ENCODE measurements at regions not wholly inside any gene's neighbourhood (a gene's known extent, or its start where the extent isn't known, plus 50 kb on each side); places are given as distances from the start of the nearest gene placed in this dataset.

GRCh38 chr3:5951026-5951425, 763.5 kb downstream of the EDEM1 start:
- 85 to 90% methylated on average over 3 of the region's 3 CpGs for WGBS, 2 donors
- intact Hi-C loops (cut with DNase I), result no loop called here
- TF ChIP-seq EP300 (IDR thresholded peaks at IDR 0.05), result no peak
- TF ChIP-seq POLR2AphosphoS5 (IDR thresholded peaks at IDR 0.05), result no peak
- TF ChIP-seq, protein P1, sequence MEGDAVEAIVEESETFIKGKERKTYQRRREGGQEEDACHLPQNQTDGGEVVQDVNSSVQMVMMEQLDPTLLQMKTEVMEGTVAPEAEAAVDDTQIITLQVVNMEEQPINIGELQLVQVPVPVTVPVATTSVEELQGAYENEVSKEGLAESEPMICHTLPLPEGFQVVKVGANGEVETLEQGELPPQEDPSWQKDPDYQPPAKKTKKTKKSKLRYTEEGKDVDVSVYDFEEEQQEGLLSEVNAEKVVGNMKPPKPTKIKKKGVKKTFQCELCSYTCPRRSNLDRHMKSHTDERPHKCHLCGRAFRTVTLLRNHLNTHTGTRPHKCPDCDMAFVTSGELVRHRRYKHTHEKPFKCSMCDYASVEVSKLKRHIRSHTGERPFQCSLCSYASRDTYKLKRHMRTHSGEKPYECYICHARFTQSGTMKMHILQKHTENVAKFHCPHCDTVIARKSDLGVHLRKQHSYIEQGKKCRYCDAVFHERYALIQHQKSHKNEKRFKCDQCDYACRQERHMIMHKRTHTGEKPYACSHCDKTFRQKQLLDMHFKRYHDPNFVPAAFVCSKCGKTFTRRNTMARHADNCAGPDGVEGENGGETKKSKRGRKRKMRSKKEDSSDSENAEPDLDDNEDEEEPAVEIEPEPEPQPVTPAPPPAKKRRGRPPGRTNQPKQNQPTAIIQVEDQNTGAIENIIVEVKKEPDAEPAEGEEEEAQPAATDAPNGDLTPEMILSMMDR (IDR thresholded peaks at IDR 0.05), result no peak
- TF ChIP-seq POLR2A (IDR thresholded peaks at IDR 0.05), result no peak
- no peaks in the 10 kb centered on the region for H3K27me3 ChIP-seq
- no peaks in the 10 kb centered on the region for H3K36me3 ChIP-seq
- DNase-seq, result no peak
- no peak overlapping the region for H3K4me3 ChIP-seq
- no peaks in the 10 kb centered on the region for H3K4me1 ChIP-seq
- peaks cover 0 to 3% (median 0%) of the 10 kb centered on the region in 4 donors for H3K9me3 ChIP-seq
- H3K27ac ChIP-seq, result no peak overlapping the region

- 73 to 75% methylated on average over 5 of the region's 5 CpGs for WGBS, 2 donors
- Histone ChIP-seq H3K36me3 (no peaks in the 10 kb centered on the region), H3K9me3 (no peaks in the 10 kb centered on the region)
These were observed 785.1 kb downstream of the EDEM1 start for GRCh38 chr3:5972586-5972985.

GRCh38 chr3:5974630-5975322, 787.3 kb downstream of the EDEM1 start:
- no peaks in the 10 kb centered on the region for H3K9me3 ChIP-seq
- no peaks in the 10 kb centered on the region for H3K4me1 ChIP-seq
- H3K27ac ChIP-seq, result no peak overlapping the region
- H3K4me3 ChIP-seq, result no peak overlapping the region
- intact Hi-C loops (cut with DNase I), result no loop called here
- 73 to 82% methylated on average over 3 of the region's 3 CpGs for WGBS, 2 donors
- no peaks in the 10 kb centered on the region for H3K27me3 ChIP-seq
- no peaks in the 10 kb centered on the region for H3K36me3 ChIP-seq
- no peak for DNase-seq
- TF ChIP-seq, protein P1 (IDR thresholded peaks at IDR 0.05), result no peak
- TF ChIP-seq POLR2AphosphoS5 (IDR thresholded peaks at IDR 0.05), result no peak
- TF ChIP-seq EP300 (IDR thresholded peaks at IDR 0.05), result no peak
- TF ChIP-seq POLR2A (IDR thresholded peaks at IDR 0.05), result no peak

More at GRCh38 chr3:5972586-5972985, 785.1 kb downstream of the EDEM1 start:
- no peak for TF ChIP-seq EP300 (IDR thresholded peaks at IDR 0.05)
- no peak for TF ChIP-seq POLR2AphosphoS5 (IDR thresholded peaks at IDR 0.05)
- no peak for TF ChIP-seq POLR2A (IDR thresholded peaks at IDR 0.05)
- TF ChIP-seq, protein P1 (IDR thresholded peaks at IDR 0.05), result no peak
- H3K4me3 ChIP-seq, result no peak overlapping the region
- H3K27me3 ChIP-seq, result no peaks in the 10 kb centered on the region
- no peak overlapping the region for H3K27ac ChIP-seq
- no peak for DNase-seq
- H3K4me1 ChIP-seq, result no peaks in the 10 kb centered on the region
- intact Hi-C loops (cut with DNase I), result no loop called here

DNA sequence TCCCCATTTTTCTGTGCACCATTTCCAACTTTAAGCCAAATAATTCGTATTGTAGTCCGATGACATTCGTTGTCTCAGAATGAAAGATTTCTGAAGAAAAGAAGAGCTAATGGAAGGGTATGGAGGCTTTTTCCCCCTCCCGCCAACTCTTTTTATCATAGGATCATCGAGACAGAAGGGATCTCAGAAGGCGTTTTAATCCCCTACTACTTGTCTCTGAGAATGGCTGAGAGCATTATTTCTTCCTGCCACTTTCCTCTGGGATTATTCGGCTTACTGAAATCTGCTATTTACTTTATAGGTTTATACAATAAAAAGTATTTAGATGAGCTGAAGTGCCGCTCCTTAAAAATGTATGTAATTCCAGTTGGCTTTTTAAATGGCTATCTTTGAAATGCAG, 789.8 kb downstream of the EDEM1 start:
- Histone ChIP-seq H3K36me3 (no peaks in the 10 kb centered on the region), H3K27me3 (no peaks in the 10 kb centered on the region), H3K9me3 (peaks cover 0 to 5% (median 0%) of the 10 kb centered on the region in 4 donors), H3K4me3 (no peak overlapping the region), H3K4me1 (no peaks in the 10 kb centered on the region), H3K27ac (no peak overlapping the region)
- WGBS, 2 donors, result 85 to 86% methylated on average over 8 of the region's 8 CpGs
- DNase-seq, result no peak
- no peak for TF ChIP-seq POLR2AphosphoS5 (IDR thresholded peaks at IDR 0.05)
- no peak for TF ChIP-seq POLR2A (IDR thresholded peaks at IDR 0.05)
- TF ChIP-seq EP300 (IDR thresholded peaks at IDR 0.05), result no peak
- TF ChIP-seq, protein P1 (IDR thresholded peaks at IDR 0.05), result no peak
- intact Hi-C loops (cut with DNase I), result no loop called here

DNA sequence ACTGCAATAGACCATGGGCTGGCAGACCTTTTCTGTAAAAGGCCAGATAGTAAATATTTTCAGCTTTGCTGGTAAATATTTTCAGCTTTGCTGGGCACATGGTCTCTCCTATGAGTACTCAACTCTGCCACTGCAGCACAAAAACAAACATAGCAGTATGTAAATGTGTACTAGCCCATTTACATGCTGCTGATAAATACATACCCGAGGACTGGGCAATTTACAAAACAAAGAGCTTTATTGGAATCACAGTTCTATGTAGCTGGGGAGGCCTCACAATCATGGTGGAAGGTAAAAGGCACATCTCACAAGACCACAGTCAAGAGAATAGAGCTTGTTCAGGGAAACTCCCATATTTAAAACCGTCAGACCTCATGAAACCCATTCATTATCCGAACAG, 793.0 kb downstream of the EDEM1 start:
- no peak overlapping the region for H3K27ac ChIP-seq
- no peak overlapping the region for H3K4me3 ChIP-seq
- H3K27me3 ChIP-seq, result no peaks in the 10 kb centered on the region
- H3K9me3 ChIP-seq, result peaks cover 0 to 5% (median 0%) of the 10 kb centered on the region in 4 donors
- H3K4me1 ChIP-seq, result no peaks in the 10 kb centered on the region
- H3K36me3 ChIP-seq, result no peaks in the 10 kb centered on the region
- intact Hi-C loops (cut with DNase I), result no loop called here
- no peak for DNase-seq
- WGBS, 2 donors, result 54 to 55% methylated on average over 3 of the region's 3 CpGs
- TF ChIP-seq EP300 (IDR thresholded peaks at IDR 0.05) (no peak), POLR2A (IDR thresholded peaks at IDR 0.05) (no peak)
